K562 (cell line): ENCODE measurements at regions not wholly inside any gene's neighbourhood (a gene's known extent, or its start where the extent isn't known, plus 50 kb on each side); places are given as distances from the start of the nearest gene placed in this dataset.

Experiments used
- ADNP ChIP-seq: fragments of 200-800 bp; sonication (Bioruptor generic); IDR thresholded peaks from 2 replicates; pipeline ENCODE4 v1.6.1; 2016; ENCODE audit warnings: missing genetic modification characterization, missing compliant biosample characterization
- ARID1B ChIP-seq: fragments of 450-650 bp; IDR thresholded peaks from 2 replicates; pipeline ENCODE4 v1.6.1; 2016; ENCODE audit warnings: antibody characterized with exemption, mild to moderate bottlenecking, inconsistent platforms
- FOS ChIP-seq: IDR thresholded peaks from 3 replicates; pipeline ENCODE4 v1.6.1; 2011; ENCODE audit not compliant: insufficient read length; ENCODE audit errors: extremely low read depth
- MXI1 ChIP-seq: IDR thresholded peaks from 2 replicates; pipeline ENCODE4 v1.6.1; 2011; ENCODE audit warnings: low read depth, mild to moderate bottlenecking, improper control_type of control experiment, low read length
- MYC ChIP-seq, 2 experiments: fragments of 250-450 bp in 1 of 2; sonication (Bioruptor Pico) in 1 of 2; IDR thresholded peaks; 2 replicates each; pipeline versions ENCODE4 v1.5.1 to v1.6.1; 2012 to 2021; ENCODE audit warnings: low read depth in 2 of 2, borderline replicate concordance in 1 of 2, improper control_type of control experiment in 1 of 2, low read length in 1 of 2, mild to moderate bottlenecking in 1 of 2, moderate library complexity in 1 of 2
- NFYB ChIP-seq: IDR thresholded peaks from 2 replicates; pipeline ENCODE4 v1.6.1; 2011; ENCODE audit warnings: mild to moderate bottlenecking, moderate library complexity; ENCODE audit not compliant: insufficient read length; ENCODE audit errors: extremely low read depth
- PTBP1 ChIP-seq: fragments of 200-400 bp; formaldehyde crosslinking; IDR thresholded peaks from 2 replicates; pipeline ENCODE4 v1.6.1; 2017; ENCODE audit warnings: low read depth, low read length
- ZNF184 ChIP-seq: sonication (generic); formaldehyde crosslinking; IDR thresholded peaks from 2 replicates; pipeline ENCODE4 v1.5.0; 2020; ENCODE audit warnings: missing genetic modification reagents
- TF ChIP-seq, protein P1 (sequence below), 3 experiments: IDR thresholded peaks in 2 of 3; conservative IDR thresholded peaks in 1 of 3; 2 replicates each; pipeline ENCODE4 v1.5.1; 2011 to 2012; ENCODE audit warnings: low read length in 3 of 3, mild to moderate bottlenecking in 3 of 3, control low read depth in 2 of 3, improper control_type of control experiment in 1 of 3, inconsistent platforms in 1 of 3, low read depth in 1 of 3, mixed read lengths in 1 of 3, moderate library complexity in 1 of 3; ENCODE audit not compliant: insufficient read depth in 2 of 3
- TF ChIP-seq, protein P2 (sequence below), 2 experiments: fragments of 450-650 bp; IDR thresholded peaks; 2 replicates each; pipeline ENCODE4 v1.6.1; 2016; ENCODE audit warnings: mild to moderate bottlenecking in 2 of 2, borderline replicate concordance in 1 of 2, low read depth in 1 of 2, moderate library complexity in 1 of 2

DNA sequence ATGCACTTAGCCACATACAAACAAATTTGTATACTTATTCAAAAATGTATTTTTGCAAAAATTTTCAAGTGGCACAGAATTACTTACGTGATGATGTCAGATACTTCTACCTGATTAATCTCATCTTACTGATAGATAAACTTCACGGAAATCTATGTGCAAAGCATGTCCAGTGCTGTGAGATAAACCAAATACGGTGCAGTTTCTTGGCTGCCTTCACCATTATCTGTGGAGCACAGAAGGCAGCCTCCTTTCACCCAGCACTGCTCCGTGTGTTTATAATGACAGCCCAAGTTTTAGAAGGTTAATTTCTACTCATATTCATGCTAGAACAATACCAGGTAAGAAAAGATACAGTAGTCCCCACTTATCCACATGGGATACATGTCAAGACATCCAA is 59.0 kb upstream of the PDE10A start:
- TF ChIP-seq, protein P1, sequence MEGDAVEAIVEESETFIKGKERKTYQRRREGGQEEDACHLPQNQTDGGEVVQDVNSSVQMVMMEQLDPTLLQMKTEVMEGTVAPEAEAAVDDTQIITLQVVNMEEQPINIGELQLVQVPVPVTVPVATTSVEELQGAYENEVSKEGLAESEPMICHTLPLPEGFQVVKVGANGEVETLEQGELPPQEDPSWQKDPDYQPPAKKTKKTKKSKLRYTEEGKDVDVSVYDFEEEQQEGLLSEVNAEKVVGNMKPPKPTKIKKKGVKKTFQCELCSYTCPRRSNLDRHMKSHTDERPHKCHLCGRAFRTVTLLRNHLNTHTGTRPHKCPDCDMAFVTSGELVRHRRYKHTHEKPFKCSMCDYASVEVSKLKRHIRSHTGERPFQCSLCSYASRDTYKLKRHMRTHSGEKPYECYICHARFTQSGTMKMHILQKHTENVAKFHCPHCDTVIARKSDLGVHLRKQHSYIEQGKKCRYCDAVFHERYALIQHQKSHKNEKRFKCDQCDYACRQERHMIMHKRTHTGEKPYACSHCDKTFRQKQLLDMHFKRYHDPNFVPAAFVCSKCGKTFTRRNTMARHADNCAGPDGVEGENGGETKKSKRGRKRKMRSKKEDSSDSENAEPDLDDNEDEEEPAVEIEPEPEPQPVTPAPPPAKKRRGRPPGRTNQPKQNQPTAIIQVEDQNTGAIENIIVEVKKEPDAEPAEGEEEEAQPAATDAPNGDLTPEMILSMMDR (IDR thresholded peaks at IDR 0.05 in 2 of 3, conservative IDR thresholded peaks at IDR 0.05 in 1 of 3; ENCODE audit: insufficient read depth in 2 of 3, low read depth in 1 of 3, low read length in 3 of 3) = no peak
- TF ChIP-seq NFYB (no peak), MXI1 (no peak), ARID1B (peak; percentile 56), ADNP (no peak), FOS (no peak), MYC (IDR thresholded peaks at IDR 0.05; ENCODE audit: low read depth, low read length) (no peak), MYC (CRISPR knock-in tag; IDR thresholded peaks at IDR 0.05; ENCODE audit: borderline replicate concordance, low read depth) (no peak), PTBP1 (no peak), ZNF184 (no peak)
- TF ChIP-seq, protein P2, sequence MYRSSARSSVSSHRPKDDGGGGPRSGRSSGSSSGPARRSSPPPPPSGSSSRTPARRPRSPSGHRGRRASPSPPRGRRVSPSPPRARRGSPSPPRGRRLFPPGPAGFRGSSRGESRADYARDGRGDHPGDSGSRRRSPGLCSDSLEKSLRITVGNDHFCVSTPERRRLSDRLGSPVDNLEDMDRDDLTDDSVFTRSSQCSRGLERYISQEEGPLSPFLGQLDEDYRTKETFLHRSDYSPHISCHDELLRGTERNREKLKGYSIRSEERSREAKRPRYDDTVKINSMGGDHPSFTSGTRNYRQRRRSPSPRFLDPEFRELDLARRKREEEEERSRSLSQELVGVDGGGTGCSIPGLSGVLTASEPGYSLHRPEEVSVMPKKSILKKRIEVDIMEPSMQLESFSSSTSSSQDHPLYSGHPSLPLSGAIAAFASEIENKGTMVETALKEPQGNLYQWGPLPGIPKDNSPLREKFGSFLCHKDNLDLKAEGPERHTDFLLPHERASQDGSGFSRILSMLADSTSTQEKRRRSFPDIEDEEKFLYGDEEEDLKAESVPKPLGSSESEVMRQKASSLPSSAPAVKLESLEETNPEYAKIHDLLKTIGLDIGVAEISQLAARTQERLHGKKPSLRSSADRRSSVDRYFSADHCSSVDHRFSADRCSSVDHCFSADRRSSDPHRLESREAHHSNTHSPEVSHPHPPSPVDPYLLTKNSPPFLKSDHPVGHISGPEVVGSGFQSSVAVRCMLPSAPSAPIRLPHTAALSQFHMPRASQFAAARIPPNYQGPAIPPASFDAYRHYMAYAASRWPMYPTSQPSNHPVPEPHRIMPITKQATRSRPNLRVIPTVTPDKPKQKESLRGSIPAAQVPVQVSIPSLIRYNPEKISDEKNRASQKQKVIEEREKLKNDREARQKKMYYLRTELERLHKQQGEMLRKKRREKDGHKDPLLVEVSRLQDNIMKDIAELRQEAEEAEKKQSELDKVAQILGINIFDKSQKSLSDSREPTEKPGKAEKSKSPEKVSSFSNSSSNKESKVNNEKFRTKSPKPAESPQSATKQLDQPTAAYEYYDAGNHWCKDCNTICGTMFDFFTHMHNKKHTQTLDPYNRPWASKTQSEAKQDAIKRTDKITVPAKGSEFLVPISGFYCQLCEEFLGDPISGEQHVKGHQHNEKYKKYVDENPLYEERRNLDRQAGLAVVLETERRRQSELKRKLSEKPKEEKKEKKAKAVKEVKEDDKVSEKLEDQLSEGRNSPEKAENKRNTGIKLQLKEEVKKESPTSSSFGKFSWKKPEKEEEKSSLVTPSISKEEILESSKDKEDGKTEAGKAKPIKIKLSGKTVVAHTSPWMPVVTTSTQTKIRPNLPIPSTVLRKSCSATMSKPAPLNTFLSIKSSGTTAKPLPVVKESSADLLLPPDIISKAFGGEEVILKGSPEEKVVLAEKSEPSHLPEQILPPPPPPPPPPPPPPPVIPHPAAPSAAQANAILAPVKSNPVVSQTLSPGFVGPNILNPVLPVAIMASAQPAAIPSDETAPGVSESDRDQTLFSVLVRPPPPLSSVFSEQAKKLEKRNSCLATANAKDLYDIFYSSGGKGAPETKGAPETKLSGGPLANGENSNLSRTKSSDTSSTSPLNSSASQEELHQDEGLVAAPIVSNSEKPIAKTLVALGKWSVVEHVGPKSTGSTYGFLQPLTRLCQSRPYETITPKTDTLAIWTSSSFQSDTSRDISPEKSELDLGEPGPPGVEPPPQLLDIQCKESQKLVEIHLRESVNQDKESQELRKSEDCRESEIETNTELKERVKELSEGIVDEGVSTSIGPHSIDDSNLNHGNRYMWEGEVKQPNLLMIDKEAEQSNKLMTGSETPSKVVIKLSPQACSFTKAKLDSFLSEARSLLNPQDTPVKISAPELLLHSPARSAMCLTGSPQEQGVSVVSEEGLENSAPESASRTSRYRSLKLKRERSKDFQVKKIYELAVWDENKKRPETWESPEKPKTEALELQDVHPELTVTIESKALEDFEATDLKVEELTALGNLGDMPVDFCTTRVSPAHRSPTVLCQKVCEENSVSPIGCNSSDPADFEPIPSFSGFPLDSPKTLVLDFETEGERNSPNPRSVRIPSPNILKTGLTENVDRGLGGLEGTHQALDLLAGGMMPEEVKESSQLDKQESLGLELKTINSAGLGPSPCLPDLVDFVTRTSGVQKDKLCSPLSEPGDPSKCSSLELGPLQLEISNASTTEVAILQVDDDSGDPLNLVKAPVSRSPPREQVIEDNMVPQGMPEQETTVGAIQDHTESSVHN (IDR thresholded peaks at IDR 0.05; ENCODE audit: borderline replicate concordance in 1 of 2, low read depth in 1 of 2) = no peak
